ENCODE measurements at regions not wholly inside any gene's neighbourhood (a gene's known extent, or its start where the extent isn't known, plus 50 kb on each side); places are given as distances from the start of the nearest gene placed in this dataset.

DNA sequence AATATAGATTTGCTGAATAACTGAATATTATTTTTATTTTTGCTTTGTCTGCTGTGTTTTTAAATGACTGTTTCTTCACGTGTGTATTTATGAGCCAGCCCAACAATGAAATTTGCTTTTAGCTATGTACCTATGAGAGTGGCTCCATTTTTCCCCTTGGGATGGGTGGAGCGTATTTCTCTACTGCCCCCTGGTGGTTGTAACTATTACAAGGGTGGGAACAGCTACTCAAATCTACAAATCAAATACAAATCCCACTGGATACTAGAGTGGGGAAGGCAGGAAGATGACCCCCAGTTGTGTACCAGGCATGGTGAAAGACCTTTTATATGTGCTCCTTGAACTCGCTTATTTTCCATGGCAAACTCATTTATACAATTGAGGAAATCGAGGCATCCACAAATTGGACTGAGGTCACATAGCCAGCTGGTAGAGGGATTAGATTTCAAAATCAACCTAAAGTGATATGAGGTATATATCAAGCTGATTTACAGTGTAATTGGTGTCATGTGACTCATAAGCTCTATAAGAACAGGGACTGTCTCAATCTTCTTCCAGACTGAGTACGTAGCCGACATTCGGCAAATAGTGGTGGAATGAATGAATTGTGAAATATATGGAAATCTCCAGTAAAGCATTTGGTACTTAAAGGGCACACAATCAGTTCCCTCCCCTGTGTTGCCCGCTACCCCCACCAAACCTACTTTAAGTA lies 69.5 kb upstream of the VEPH1 start:
- TF ChIP-seq, protein P1, sequence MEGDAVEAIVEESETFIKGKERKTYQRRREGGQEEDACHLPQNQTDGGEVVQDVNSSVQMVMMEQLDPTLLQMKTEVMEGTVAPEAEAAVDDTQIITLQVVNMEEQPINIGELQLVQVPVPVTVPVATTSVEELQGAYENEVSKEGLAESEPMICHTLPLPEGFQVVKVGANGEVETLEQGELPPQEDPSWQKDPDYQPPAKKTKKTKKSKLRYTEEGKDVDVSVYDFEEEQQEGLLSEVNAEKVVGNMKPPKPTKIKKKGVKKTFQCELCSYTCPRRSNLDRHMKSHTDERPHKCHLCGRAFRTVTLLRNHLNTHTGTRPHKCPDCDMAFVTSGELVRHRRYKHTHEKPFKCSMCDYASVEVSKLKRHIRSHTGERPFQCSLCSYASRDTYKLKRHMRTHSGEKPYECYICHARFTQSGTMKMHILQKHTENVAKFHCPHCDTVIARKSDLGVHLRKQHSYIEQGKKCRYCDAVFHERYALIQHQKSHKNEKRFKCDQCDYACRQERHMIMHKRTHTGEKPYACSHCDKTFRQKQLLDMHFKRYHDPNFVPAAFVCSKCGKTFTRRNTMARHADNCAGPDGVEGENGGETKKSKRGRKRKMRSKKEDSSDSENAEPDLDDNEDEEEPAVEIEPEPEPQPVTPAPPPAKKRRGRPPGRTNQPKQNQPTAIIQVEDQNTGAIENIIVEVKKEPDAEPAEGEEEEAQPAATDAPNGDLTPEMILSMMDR (IDR thresholded peaks at IDR 0.05; ENCODE audit: low read depth, low read length) = peak; percentile 91
- H3K4me3 ChIP-seq (ENCODE audit: low read depth, low read length) = no peak overlapping the region
- no peaks in the 10 kb centered on the region for H3K36me3 ChIP-seq
- no peaks in the 10 kb centered on the region; the same call in 1 of the 2 replicates for H3K27me3 ChIP-seq
- H3K4me1 ChIP-seq = no peaks in the 10 kb centered on the region; the same call in 1 of the 2 replicates
- DNase-seq = peak; percentile 54
- H3K9me3 ChIP-seq = no peaks in the 10 kb centered on the region

DNA sequence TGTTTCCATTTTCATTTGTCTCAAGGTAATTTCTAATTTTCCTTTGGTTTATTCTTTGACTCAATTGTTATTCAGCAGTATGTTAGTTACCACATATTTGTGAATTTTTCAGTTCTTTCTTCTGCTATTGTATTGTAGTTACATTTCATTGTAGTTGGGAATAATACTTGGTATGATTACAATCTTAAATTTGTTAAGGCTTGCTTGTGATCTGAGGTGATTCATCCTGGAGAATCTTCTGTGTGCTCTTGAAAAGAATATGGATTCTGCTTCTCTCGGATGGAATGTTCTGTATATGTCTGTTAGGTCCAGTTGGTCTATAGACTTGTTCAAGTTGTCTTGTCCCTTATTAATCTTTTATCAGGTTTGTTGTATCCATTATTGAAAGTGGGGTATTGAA lies 63.4 kb upstream of the VEPH1 start:
- TF ChIP-seq, protein P1 (IDR thresholded peaks at IDR 0.05; ENCODE audit: low read depth, low read length) = no peak
- Histone ChIP-seq H3K4me1 (no peaks in the 10 kb centered on the region), H3K27me3 (no peaks in the 10 kb centered on the region; the same call in none of the 2 replicates), H3K4me3 (ENCODE audit: low read depth, low read length) (no peak overlapping the region), H3K36me3 (no peaks in the 10 kb centered on the region), H3K9me3 (no peaks in the 10 kb centered on the region)
- DNase-seq = no peak

GRCh38 chr3:157559401-157559800 lies 56.2 kb upstream of the VEPH1 start:
- peaks cover 3% of the 10 kb centered on the region; the same call in 1 of the 2 replicates for H3K27me3 ChIP-seq
- TF ChIP-seq, protein P1 (IDR thresholded peaks at IDR 0.05; ENCODE audit: low read depth, low read length) = no peak
- no peaks in the 10 kb centered on the region for H3K36me3 ChIP-seq
- DNase-seq = no peak
- H3K4me3 ChIP-seq (ENCODE audit: low read depth, low read length) = no peak overlapping the region
- no peaks in the 10 kb centered on the region for H3K4me1 ChIP-seq
- no peaks in the 10 kb centered on the region for H3K9me3 ChIP-seq
